Esophagus squamous epithelium (tissue), 4 donors: ENCODE measurements at regions not wholly inside any gene's neighbourhood (a gene's known extent, or its start where the extent isn't known, plus 50 kb on each side); places are given as distances from the start of the nearest gene placed in this dataset.

ENCODE experiments used
- POLR2A ChIP-seq, 4 donors: fragments of 450-650 bp; IDR thresholded peaks; one replicate each; pipeline ENCODE4 v1.6.1; 2017; ENCODE audit warnings: antibody characterized with exemption in 4 of 4, mild to moderate bottlenecking in 4 of 4, moderate library complexity in 3 of 4
- TF ChIP-seq, protein P1 (sequence below), 6 experiments: fragments of 450-650 bp in 4 of 6; fragments of 200-600 bp in 2 of 6; sonication (generic) in 2 of 6; IDR thresholded peaks; one replicate each; pipeline ENCODE4 v1.5.1; 2016 to 2019; ENCODE audit warnings: antibody characterized with exemption in 6 of 6, mild to moderate bottlenecking in 4 of 6, moderate library complexity in 4 of 6

DNA sequence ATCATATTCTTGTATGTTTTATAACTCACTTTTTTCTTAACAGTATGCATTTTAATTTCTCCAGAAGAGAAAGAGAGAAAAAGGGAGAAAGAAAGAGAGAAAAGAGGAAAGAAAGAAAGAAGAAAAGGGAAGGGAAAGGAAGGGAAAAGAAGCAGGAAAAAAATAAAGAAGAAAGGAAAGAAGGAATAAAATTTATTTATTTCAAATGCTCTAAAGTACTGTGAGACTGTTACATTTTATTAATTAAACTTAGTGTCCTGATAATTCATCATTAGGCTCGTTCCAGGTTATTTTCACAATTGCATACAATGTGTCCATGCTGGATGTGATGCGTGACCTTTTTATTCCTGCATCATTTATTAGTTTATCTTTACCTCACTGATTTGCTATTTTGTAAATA is 1023.4 kb upstream of the KLHL29 start:
- TF ChIP-seq, protein P1, sequence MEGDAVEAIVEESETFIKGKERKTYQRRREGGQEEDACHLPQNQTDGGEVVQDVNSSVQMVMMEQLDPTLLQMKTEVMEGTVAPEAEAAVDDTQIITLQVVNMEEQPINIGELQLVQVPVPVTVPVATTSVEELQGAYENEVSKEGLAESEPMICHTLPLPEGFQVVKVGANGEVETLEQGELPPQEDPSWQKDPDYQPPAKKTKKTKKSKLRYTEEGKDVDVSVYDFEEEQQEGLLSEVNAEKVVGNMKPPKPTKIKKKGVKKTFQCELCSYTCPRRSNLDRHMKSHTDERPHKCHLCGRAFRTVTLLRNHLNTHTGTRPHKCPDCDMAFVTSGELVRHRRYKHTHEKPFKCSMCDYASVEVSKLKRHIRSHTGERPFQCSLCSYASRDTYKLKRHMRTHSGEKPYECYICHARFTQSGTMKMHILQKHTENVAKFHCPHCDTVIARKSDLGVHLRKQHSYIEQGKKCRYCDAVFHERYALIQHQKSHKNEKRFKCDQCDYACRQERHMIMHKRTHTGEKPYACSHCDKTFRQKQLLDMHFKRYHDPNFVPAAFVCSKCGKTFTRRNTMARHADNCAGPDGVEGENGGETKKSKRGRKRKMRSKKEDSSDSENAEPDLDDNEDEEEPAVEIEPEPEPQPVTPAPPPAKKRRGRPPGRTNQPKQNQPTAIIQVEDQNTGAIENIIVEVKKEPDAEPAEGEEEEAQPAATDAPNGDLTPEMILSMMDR (IDR thresholded peaks at IDR 0.05) = no peak
- no peak for TF ChIP-seq POLR2A (IDR thresholded peaks at IDR 0.05)
